Prostate gland (tissue), 2 donors: ENCODE measurements at regions not wholly inside any gene's neighbourhood (a gene's known extent, or its start where the extent isn't known, plus 50 kb on each side); places are given as distances from the start of the nearest gene placed in this dataset.

Experiments
- DNase-seq: peaks from one replicate; pipeline ENCODE4 v3.0.0-alpha.2; 2019; ENCODE audit warnings: low spot score
- H3K27ac ChIP-seq, 2 donors: fragments of 200-600 bp; sonication (generic); 2 replicates each; pipeline ENCODE4 v1.5.1; 2017 to 2019
- H3K27me3 ChIP-seq: fragments of 200-600 bp; sonication (generic); replicated peaks from 2 replicates; pipeline ENCODE4 v1.5.1; 2019; ENCODE audit not compliant: insufficient read depth
- H3K36me3 ChIP-seq, 2 donors: fragments of 200-600 bp; sonication (generic); 1 replicate in 1 of 2; 2 replicates in 1 of 2; pipeline versions ENCODE4 v1.5.1 to v1.8.1; 2017 to 2019
- H3K4me1 ChIP-seq: fragments of 200-600 bp; sonication (generic); replicated peaks from 2 replicates; pipeline ENCODE4 v1.5.1; 2019
- H3K4me3 ChIP-seq, 2 donors: fragments of 200-600 bp; sonication (generic); 2 replicates each; pipeline ENCODE4 v1.5.1; 2017 to 2019
- H3K9me3 ChIP-seq: fragments of 200-600 bp; sonication (generic); 2 replicates; pipeline ENCODE4 v1.5.1; 2017
- POLR2A ChIP-seq: fragments of 450-650 bp; IDR thresholded peaks from one replicate; pipeline ENCODE4 v1.6.1; 2016; ENCODE audit warnings: antibody characterized with exemption, mild to moderate bottlenecking
- POLR2AphosphoS5 ChIP-seq: sonication (generic); formaldehyde crosslinking; IDR thresholded peaks from one replicate; pipeline ENCODE4 v1.6.1; 2017; ENCODE audit warnings: antibody characterized with exemption
- WGBS: methylation state at CpG from one replicate; pipeline ENCODE4 v1.1.5; 2018; 5-methylcytosine and 5-hydroxymethylcytosine counted together
- intact Hi-C: fragments of 100-400 bp; cut with DNase I; formaldehyde crosslinking; loops from one replicate; pipeline ENCODE4 v1.14.2; 2022
- TF ChIP-seq, protein P1 (sequence below), 4 experiments: fragments of 200-600 bp in 2 of 4; fragments of 450-650 bp in 2 of 4; sonication (generic) in 2 of 4; IDR thresholded peaks; 1 replicate in 3 of 4; 2 replicates in 1 of 4; pipeline ENCODE4 v1.5.1; 2016 to 2019; ENCODE audit warnings: antibody characterized with exemption in 4 of 4, mild to moderate bottlenecking in 2 of 4, moderate library complexity in 2 of 4

DNA sequence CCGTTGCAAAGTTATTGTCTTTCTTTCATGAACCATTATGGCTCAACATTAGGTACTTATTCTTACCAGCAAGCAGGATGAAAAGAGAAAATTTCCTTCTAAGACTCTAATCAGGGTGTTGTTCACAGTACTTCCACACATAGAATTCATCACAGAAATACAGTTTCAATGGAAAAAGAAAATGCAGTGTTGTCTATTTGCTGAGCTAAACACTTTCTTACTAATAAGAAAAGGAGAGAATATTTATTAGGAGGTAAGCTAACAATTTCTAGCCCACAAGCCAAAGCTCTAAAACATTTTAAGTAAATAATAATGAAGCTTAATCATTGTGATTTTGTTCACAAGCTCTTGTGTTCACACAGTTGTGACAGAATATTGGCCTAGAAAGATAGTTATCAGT lies 1772.8 kb upstream of the PCDH7 start:
- Histone ChIP-seq H3K27ac (no peak overlapping the region), H3K4me1 (no peaks in the 10 kb centered on the region), H3K27me3 (no peaks in the 10 kb centered on the region), H3K9me3 (no peaks in the 10 kb centered on the region), H3K4me3 (no peak overlapping the region), H3K36me3 (no peaks in the 10 kb centered on the region)
- intact Hi-C loops: no loop called here
- WGBS: 59% methylated on average over 1 of the region's 1 CpG
- TF ChIP-seq, protein P1, sequence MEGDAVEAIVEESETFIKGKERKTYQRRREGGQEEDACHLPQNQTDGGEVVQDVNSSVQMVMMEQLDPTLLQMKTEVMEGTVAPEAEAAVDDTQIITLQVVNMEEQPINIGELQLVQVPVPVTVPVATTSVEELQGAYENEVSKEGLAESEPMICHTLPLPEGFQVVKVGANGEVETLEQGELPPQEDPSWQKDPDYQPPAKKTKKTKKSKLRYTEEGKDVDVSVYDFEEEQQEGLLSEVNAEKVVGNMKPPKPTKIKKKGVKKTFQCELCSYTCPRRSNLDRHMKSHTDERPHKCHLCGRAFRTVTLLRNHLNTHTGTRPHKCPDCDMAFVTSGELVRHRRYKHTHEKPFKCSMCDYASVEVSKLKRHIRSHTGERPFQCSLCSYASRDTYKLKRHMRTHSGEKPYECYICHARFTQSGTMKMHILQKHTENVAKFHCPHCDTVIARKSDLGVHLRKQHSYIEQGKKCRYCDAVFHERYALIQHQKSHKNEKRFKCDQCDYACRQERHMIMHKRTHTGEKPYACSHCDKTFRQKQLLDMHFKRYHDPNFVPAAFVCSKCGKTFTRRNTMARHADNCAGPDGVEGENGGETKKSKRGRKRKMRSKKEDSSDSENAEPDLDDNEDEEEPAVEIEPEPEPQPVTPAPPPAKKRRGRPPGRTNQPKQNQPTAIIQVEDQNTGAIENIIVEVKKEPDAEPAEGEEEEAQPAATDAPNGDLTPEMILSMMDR (IDR thresholded peaks at IDR 0.05): no peak
- TF ChIP-seq POLR2AphosphoS5: no peak
- no peak for TF ChIP-seq POLR2A
- no peak for DNase-seq

- 70% methylated on average over 2 of the region's 2 CpGs for WGBS
- Histone ChIP-seq H3K36me3 (no peaks in the 10 kb centered on the region), H3K9me3 (no peaks in the 10 kb centered on the region), H3K27me3 (no peaks in the 10 kb centered on the region), H3K4me1 (no peaks in the 10 kb centered on the region), H3K27ac (no peak overlapping the region), H3K4me3 (no peak overlapping the region)
- intact Hi-C loops: no loop called here
- no peak for DNase-seq
- TF ChIP-seq, protein P1 (IDR thresholded peaks at IDR 0.05): no peak
- TF ChIP-seq POLR2AphosphoS5: no peak
- TF ChIP-seq POLR2A: no peak
These were observed 1771.7 kb upstream of the PCDH7 start for GRCh38 chr4:28948501-28948900.

GRCh38 chr4:28966982-28967381 lies 1753.2 kb upstream of the PCDH7 start:
- Histone ChIP-seq H3K27ac (no peak overlapping the region), H3K27me3 (no peaks in the 10 kb centered on the region), H3K36me3 (no peaks in the 10 kb centered on the region), H3K9me3 (no peaks in the 10 kb centered on the region), H3K4me3 (no peak overlapping the region), H3K4me1 (no peaks in the 10 kb centered on the region)
- TF ChIP-seq POLR2AphosphoS5 (no peak), POLR2A (no peak)
- TF ChIP-seq, protein P1 (IDR thresholded peaks at IDR 0.05): no peak
- intact Hi-C loops: no loop called here
- WGBS: 64% methylated on average over 4 of the region's 4 CpGs
- no peak for DNase-seq

- no peaks in the 10 kb centered on the region for H3K9me3 ChIP-seq
- H3K4me3 ChIP-seq: no peak overlapping the region
- H3K27ac ChIP-seq: no peak overlapping the region
- H3K4me1 ChIP-seq: no peaks in the 10 kb centered on the region
- WGBS: 74% methylated on average over 3 of the region's 3 CpGs
- no peaks in the 10 kb centered on the region for H3K27me3 ChIP-seq
- DNase-seq: no peak
- no peak for TF ChIP-seq POLR2A
- TF ChIP-seq POLR2AphosphoS5: no peak
- TF ChIP-seq, protein P1 (IDR thresholded peaks at IDR 0.05): no peak
- intact Hi-C loops: no loop called here
- no peaks in the 10 kb centered on the region for H3K36me3 ChIP-seq
These were observed 1746.4 kb upstream of the PCDH7 start for GRCh38 chr4:28973587-28974350.

GRCh38 chr4:28976369-28976768 lies 1743.8 kb upstream of the PCDH7 start:
- H3K4me1 ChIP-seq: no peaks in the 10 kb centered on the region
- no peaks in the 10 kb centered on the region for H3K27me3 ChIP-seq
- no peaks in the 10 kb centered on the region for H3K9me3 ChIP-seq
- H3K27ac ChIP-seq: no peak overlapping the region
- H3K4me3 ChIP-seq: no peak overlapping the region
- no peak for TF ChIP-seq POLR2A
- TF ChIP-seq POLR2AphosphoS5: no peak
- TF ChIP-seq, protein P1 (IDR thresholded peaks at IDR 0.05): no peak
- no peak for DNase-seq
- intact Hi-C loops: no loop called here
- WGBS: 90% methylated on average over 1 of the region's 1 CpG
- no peaks in the 10 kb centered on the region for H3K36me3 ChIP-seq
